IMR-90 (cell line): ENCODE measurements at regions not wholly inside any gene's neighbourhood (a gene's known extent, or its start where the extent isn't known, plus 50 kb on each side); places are given as distances from the start of the nearest gene placed in this dataset.

ENCODE experiments used
- ATAC-seq: fragments of 200-7000 bp; cut with Tn5 transposase; 2 replicates; pipeline ENCODE4 v1.9.1; 2020; ENCODE audit warnings: low read depth, mild to moderate bottlenecking, moderate library complexity
- BruUV-seq: library from RNA; stranded (reverse); fragments of 400-500 nt; replicated peaks from 2 replicates; lab custom pipeline; 2021; lab: Mats Ljungman, UMichigan
- CTCF ChIA-PET: fragments of 300-600 bp; formaldehyde crosslinking; extraction: SDS; loops from one replicate; lab custom pipeline; 2021; ENCODE audit warnings: antibody characterized with exemption; lab: Yijun Ruan, JAX
- POLR2A ChIA-PET: fragments of 300-600 bp; sonication (Branson Sonifier 250); formaldehyde crosslinking; loops from one replicate; lab custom pipeline; 2022; ENCODE audit warnings: antibody characterized with exemption; ENCODE audit not compliant: unreplicated experiment; lab: Charles Lee
- DNase-seq: peaks from one replicate; pipeline ENCODE4 v3.0.0; 2013
- H2AFZ ChIP-seq: replicated peaks from 2 replicates; pipeline ENCODE3; 2013; ENCODE audit warnings: low read length, mild to moderate bottlenecking; ENCODE audit not compliant: poor library complexity
- H2AK5ac ChIP-seq: 2 replicates; pipeline ENCODE4 v1.6.1; 2013; ENCODE audit warnings: low read depth, low read length, inconsistent platforms
- H2AK9ac ChIP-seq: replicated peaks from 2 replicates; pipeline ENCODE3; 2013; ENCODE audit warnings: mild to moderate bottlenecking, low read depth, low read length, moderate library complexity; ENCODE audit not compliant: poor library complexity
- H2BK120ac ChIP-seq: 2 replicates; pipeline ENCODE4 v1.6.1; 2013; ENCODE audit warnings: low read depth, low read length, inconsistent platforms
- H2BK15ac ChIP-seq: 3 replicates; pipeline ENCODE4 v1.6.1; 2013; ENCODE audit warnings: low read depth, low read length, inconsistent platforms
- H2BK20ac ChIP-seq: 2 replicates; pipeline ENCODE4 v1.6.1; 2013; ENCODE audit warnings: low read depth, mild to moderate bottlenecking, inconsistent platforms, low read length, moderate library complexity
- H2BK5ac ChIP-seq: 2 replicates; pipeline ENCODE4 v1.6.1; 2013; ENCODE audit warnings: mild to moderate bottlenecking, low read depth, low read length, inconsistent platforms; ENCODE audit not compliant: poor library complexity, severe bottlenecking
- H3K14ac ChIP-seq: replicated peaks from 2 replicates; pipeline ENCODE4 v1.6.1; 2013; ENCODE audit warnings: low read depth, low read length, inconsistent platforms
- H3K18ac ChIP-seq: 2 replicates; pipeline ENCODE4 v1.6.1; 2013; ENCODE audit warnings: low read depth, low read length, control low read depth
- H3K23ac ChIP-seq: 2 replicates; pipeline ENCODE4 v1.6.1; 2013; ENCODE audit warnings: low read depth, low read length, inconsistent platforms
- H3K27ac ChIP-seq: 2 replicates; pipeline ENCODE4 v1.5.1; 2013; ENCODE audit warnings: mild to moderate bottlenecking, control low read depth, low read length; ENCODE audit not compliant: insufficient read depth
- H3K27me3 ChIP-seq: 2 replicates; pipeline ENCODE4 v1.6.1; 2013; ENCODE audit warnings: low read length; ENCODE audit not compliant: control insufficient read depth, insufficient read depth
- H3K36me3 ChIP-seq: 2 replicates; pipeline ENCODE4 v1.6.1; 2013; ENCODE audit warnings: low read length, mixed read lengths; ENCODE audit not compliant: control insufficient read depth, insufficient read depth
- H3K4ac ChIP-seq: 2 replicates; pipeline ENCODE4 v1.6.1; 2013; ENCODE audit warnings: low read depth, low read length, inconsistent platforms
- H3K4me1 ChIP-seq: 2 replicates; pipeline ENCODE4 v1.6.1; 2013; ENCODE audit warnings: low read length, mixed read lengths; ENCODE audit not compliant: control insufficient read depth, insufficient read depth
- H3K4me2 ChIP-seq: 2 replicates; pipeline ENCODE4 v1.6.1; 2013; ENCODE audit warnings: low read depth, mild to moderate bottlenecking, control low read depth, low read length, moderate library complexity
- H3K4me3 ChIP-seq: 2 replicates; pipeline ENCODE4 v1.5.1; 2013; ENCODE audit warnings: low read depth, mild to moderate bottlenecking, control low read depth, low read length, moderate library complexity; ENCODE audit not compliant: insufficient read depth
- H3K56ac ChIP-seq: 2 replicates; pipeline ENCODE4 v1.6.1; 2013; ENCODE audit warnings: low read length, inconsistent platforms; ENCODE audit not compliant: insufficient read depth; ENCODE audit errors: extremely low read depth
- H3K79me1 ChIP-seq, 2 experiments: 2 replicates each; pipeline ENCODE4 v1.6.1; 2013; ENCODE audit warnings: low read length in 2 of 2, inconsistent platforms in 1 of 2, low read depth in 1 of 2
- H3K9ac ChIP-seq: 2 replicates; pipeline ENCODE4 v1.6.1; 2013; ENCODE audit warnings: low read depth, low read length, control low read depth
- H3K9me1 ChIP-seq: 2 replicates; pipeline ENCODE4 v1.6.1; 2013; ENCODE audit warnings: low read length, inconsistent platforms; ENCODE audit not compliant: insufficient read depth
- H3K9me3 ChIP-seq: 2 replicates; pipeline ENCODE4 v1.6.1; 2013; ENCODE audit warnings: low read length; ENCODE audit not compliant: control insufficient read depth, insufficient read depth
- H4K20me1 ChIP-seq: 2 replicates; pipeline ENCODE4 v1.6.1; 2013; ENCODE audit warnings: low read length, inconsistent platforms; ENCODE audit not compliant: insufficient read depth
- H4K5ac ChIP-seq: 2 replicates; pipeline ENCODE4 v1.6.1; 2013; ENCODE audit warnings: mild to moderate bottlenecking, low read depth, low read length, control low read depth
- H4K8ac ChIP-seq, 2 experiments: 2 replicates each; pipeline ENCODE4 v1.6.1; 2013; ENCODE audit warnings: low read depth in 2 of 2, low read length in 2 of 2, control low read depth in 1 of 2, inconsistent platforms in 1 of 2
- H4K91ac ChIP-seq: 2 replicates; pipeline ENCODE4 v1.6.1; 2013; ENCODE audit warnings: low read depth, low read length, inconsistent platforms; ENCODE audit not compliant: insufficient read depth
- CHD1 ChIP-seq: IDR thresholded peaks from 2 replicates; pipeline ENCODE4 v1.6.1; 2012; ENCODE audit warnings: low read depth, low read length, improper control_type of control experiment
- ELK1 ChIP-seq: fragments of 150-350 bp; IDR thresholded peaks from 2 replicates; pipeline ENCODE4 v1.6.1; 2016; ENCODE audit warnings: low read depth, mild to moderate bottlenecking, low read length, moderate library complexity, borderline replicate concordance
- MAZ ChIP-seq: IDR thresholded peaks from 2 replicates; pipeline ENCODE4 v1.6.1; 2012; ENCODE audit warnings: low read depth, mild to moderate bottlenecking, low read length, improper control_type of control experiment, moderate library complexity, borderline replicate concordance
- MXI1 ChIP-seq: IDR thresholded peaks from 2 replicates; pipeline ENCODE4 v1.6.1; 2012; ENCODE audit warnings: low read depth, mild to moderate bottlenecking, low read length, moderate library complexity, borderline replicate concordance
- POLR2A ChIP-seq: IDR thresholded peaks from 2 replicates; pipeline ENCODE4 v1.6.1; 2012; ENCODE audit warnings: mild to moderate bottlenecking, low read depth, low read length
- RAD21 ChIP-seq: IDR thresholded peaks from 2 replicates; pipeline ENCODE4 v1.6.1; 2012; ENCODE audit warnings: low read length, improper control_type of control experiment
- RFX5 ChIP-seq: IDR thresholded peaks from 2 replicates; pipeline ENCODE4 v1.8.0; 2012; ENCODE audit warnings: low read depth, mild to moderate bottlenecking, low read length, moderate library complexity
- WGBS, 2 experiments: methylation state at CpG; one replicate each; pipeline versions ENCODE4 v1.1.5 to v1.1.7; 2013; ENCODE audit warnings: missing lambda C conversion rate in 2 of 2; ENCODE audit not compliant: insufficient read length in 1 of 2; ENCODE audit errors: extremely low coverage in 2 of 2; 5-methylcytosine and 5-hydroxymethylcytosine counted together
- dilution Hi-C: fragments of 300-500 bp; cut with HindIII; formaldehyde crosslinking; loops from one replicate; pipeline ENCODE4 v1.14.3; 2018; ENCODE audit warnings: low sequenced_read_pairs; ENCODE audit not compliant: unreplicated experiment
- in situ Hi-C: fragments of 300-500 bp; cut with MboI; formaldehyde crosslinking; loops from 3 replicates; pipeline ENCODE4 v1.14.3; 2019; ENCODE audit warnings: low sequenced_read_pairs, inconsistent platforms, mixed read lengths
- intact Hi-C: fragments of 100-400 bp; cut with micrococcal nuclease; formaldehyde crosslinking; loops from 2 replicates; pipeline ENCODE4 v1.10.0; 2022

GRCh38 chr6:144345451-144345850 is 60.3 kb downstream of the UTRN start:
- Histone ChIP-seq H4K20me1 (peaks cover 10% of the 10 kb centered on the region; the same call in 1 of the 2 replicates), H3K4me1 (peaks cover 12% of the 10 kb centered on the region), H4K5ac (no peak overlapping the region), H2BK5ac (no peak overlapping the region), H2AFZ (no peak overlapping the region), H3K18ac (no peak overlapping the region), H3K9me3 (no peaks in the 10 kb centered on the region), H3K27me3 (no peaks in the 10 kb centered on the region), H2BK120ac (no peak overlapping the region), H2AK9ac (no peak overlapping the region), H3K4ac (no peak overlapping the region), H3K27ac (no peak overlapping the region), H4K8ac (no peak overlapping the region), H3K79me1 (peaks cover 43 to 72% of the 10 kb centered on the region in 2 experiments), H3K9ac (no peak overlapping the region), H2BK20ac (no peak overlapping the region), H3K9me1 (peaks cover 17% of the 10 kb centered on the region), H3K4me2 (no peak overlapping the region), H4K91ac (no peak overlapping the region), H2AK5ac (no peak overlapping the region), H3K14ac (no peak overlapping the region), H3K4me3 (no peak overlapping the region), H3K56ac (no peak overlapping the region), H3K36me3 (no peaks in the 10 kb centered on the region; the same call in 1 of the 2 replicates), H3K23ac (no peak overlapping the region), H2BK15ac (no peak overlapping the region)
- CTCF ChIA-PET = no interaction called here
- DNase-seq (no peak), ATAC-seq (no peak)
- TF ChIP-seq POLR2A = no peak
- TF ChIP-seq RFX5 = no peak
- TF ChIP-seq CHD1 = no peak
- TF ChIP-seq MAZ = no peak
- TF ChIP-seq ELK1 = no peak
- no peak for TF ChIP-seq MXI1
- TF ChIP-seq RAD21 = no peak
- no CpG with 5 or more reads among the region's 4 CpGs for WGBS, 2 experiments
- POLR2A ChIA-PET = no interaction called here
- no TSS peak for BruUV-seq
- dilution Hi-C loops = no loop called here
- in situ Hi-C loops = no loop called here
- intact Hi-C loops = no loop called here
